Breast epithelium (tissue), 4 donors: ENCODE measurements at regions not wholly inside any gene's neighbourhood (a gene's known extent, or its start where the extent isn't known, plus 50 kb on each side); places are given as distances from the start of the nearest gene placed in this dataset.
"Not testable (repeated sequence)": the region's sequence is repeated elsewhere in the genome, so short reads cannot be mapped to it uniquely, and the experiment has no call there.

Experiments
- DNase-seq, 2 donors: peaks; one replicate each; pipeline ENCODE4 v3.0.0-alpha.2; 2019; ENCODE audit warnings: low spot score in 2 of 2
- H3K27ac ChIP-seq, 2 donors: fragments of 200-600 bp; sonication (generic) in 1 of 2; one replicate each; pipeline ENCODE4 v1.5.1; 2016 to 2019; ENCODE audit warnings: mild to moderate bottlenecking in 1 of 2
- H3K27me3 ChIP-seq, 2 donors: fragments of 200-600 bp; sonication (generic) in 1 of 2; one replicate each; pipeline versions ENCODE4 v1.5.1 to v1.6.0; 2017 to 2019; ENCODE audit warnings: control low read depth in 1 of 2, mild to moderate bottlenecking in 1 of 2
- H3K36me3 ChIP-seq: fragments of 200-600 bp; one replicate; pipeline ENCODE4 v1.5.1; 2019
- H3K4me1 ChIP-seq, 2 donors: fragments of 200-600 bp; sonication (generic); one replicate each; pipeline ENCODE4 v1.5.1; 2016 to 2019; ENCODE audit warnings: control low read depth in 1 of 2
- H3K4me3 ChIP-seq, 3 donors: fragments of 200-600 bp; sonication (generic); 1 replicate in 2 of 3; 2 replicates in 1 of 3; pipeline ENCODE4 v1.5.1; 2016 to 2019; ENCODE audit warnings: mild to moderate bottlenecking in 3 of 3, moderate library complexity in 2 of 3
- H3K9me3 ChIP-seq, 2 donors: fragments of 200-600 bp; sonication (generic) in 1 of 2; one replicate each; pipeline ENCODE4 v1.5.1; 2016 to 2019; ENCODE audit warnings: control low read depth in 1 of 2
- CTCF ChIP-seq, 3 donors: fragments of 450-650 bp; IDR thresholded peaks; one replicate each; pipeline ENCODE4 v1.5.1; 2016 to 2017; ENCODE audit warnings: antibody characterized with exemption in 3 of 3, mild to moderate bottlenecking in 3 of 3, moderate library complexity in 3 of 3
- POLR2A ChIP-seq: fragments of 450-650 bp; IDR thresholded peaks from one replicate; pipeline ENCODE4 v1.6.1; 2016; ENCODE audit warnings: antibody characterized with exemption, mild to moderate bottlenecking, moderate library complexity
- POLR2AphosphoS5 ChIP-seq, 3 donors: sonication (generic); formaldehyde crosslinking; IDR thresholded peaks; one replicate each; pipeline ENCODE4 v1.6.1; 2017; ENCODE audit warnings: antibody characterized with exemption in 3 of 3
- intact Hi-C: fragments of 100-400 bp; cut with DNase I; formaldehyde crosslinking; loops from one replicate; pipeline ENCODE4 v1.15.1; 2023; ENCODE audit warnings: low total_unique reads

- Histone ChIP-seq H3K27me3 (no peaks in the 10 kb centered on the region), H3K36me3 (no peaks in the 10 kb centered on the region), H3K4me1 (no peaks in the 10 kb centered on the region), H3K9me3 (peaks cover 9 to 12% of the 10 kb centered on the region in 2 donors), H3K27ac (no peak overlapping the region), H3K4me3 (no peak overlapping the region)
- DNase-seq: no peak
- TF ChIP-seq CTCF (IDR thresholded peaks at IDR 0.05) (no peak), POLR2A (no peak), POLR2AphosphoS5 (IDR thresholded peaks at IDR 0.05) (no peak)
- intact Hi-C loops: no loop called here
Observed at GRCh38 chr7:16369855-16370254, 51.5 kb downstream of the CRPPA start.

- H3K27ac ChIP-seq, H3K36me3 ChIP-seq, DNase-seq, H3K4me3 ChIP-seq, H3K27me3 ChIP-seq, H3K4me1 ChIP-seq, intact Hi-C loops: not testable (repeated sequence)
- H3K9me3 ChIP-seq: peaks cover 9 to 12% of the 10 kb centered on the region in 2 donors
Observed at GRCh38 chr7:16369309-16369708, 52.0 kb downstream of the CRPPA start.

- TF ChIP-seq POLR2AphosphoS5 (IDR thresholded peaks at IDR 0.05) (no peak), POLR2A (no peak), CTCF (IDR thresholded peaks at IDR 0.05) (no peak)
- Histone ChIP-seq H3K27ac (no peak overlapping the region), H3K36me3 (no peaks in the 10 kb centered on the region), H3K27me3 (no peaks in the 10 kb centered on the region), H3K4me3 (no peak overlapping the region), H3K9me3 (peaks cover 9 to 12% of the 10 kb centered on the region in 2 donors), H3K4me1 (no peaks in the 10 kb centered on the region)
- DNase-seq: no peak
- intact Hi-C loops: no loop called here
Observed at GRCh38 chr7:16368885-16369284, 52.5 kb downstream of the CRPPA start.

GRCh38 chr7:16367115-16367514, 54.2 kb downstream of the CRPPA start:
- no peak for TF ChIP-seq POLR2A
- no peak for TF ChIP-seq POLR2AphosphoS5 (IDR thresholded peaks at IDR 0.05)
- no peak for TF ChIP-seq CTCF (IDR thresholded peaks at IDR 0.05)
- DNase-seq: no peak
- Histone ChIP-seq H3K27ac (no peak overlapping the region), H3K4me3 (no peak overlapping the region), H3K4me1 (no peaks in the 10 kb centered on the region), H3K27me3 (no peaks in the 10 kb centered on the region), H3K9me3 (peaks cover 3 to 12% of the 10 kb centered on the region in 2 donors), H3K36me3 (no peaks in the 10 kb centered on the region)
- intact Hi-C loops: no loop called here

- no peak overlapping the region for H3K4me3 ChIP-seq
- H3K9me3 ChIP-seq: peaks cover 0 to 12% of the 10 kb centered on the region in 2 donors
- no peak overlapping the region for H3K27ac ChIP-seq
- no peak for DNase-seq
- H3K4me1 ChIP-seq: no peaks in the 10 kb centered on the region
- no peaks in the 10 kb centered on the region for H3K27me3 ChIP-seq
- TF ChIP-seq POLR2AphosphoS5 (IDR thresholded peaks at IDR 0.05): no peak
- no peak for TF ChIP-seq POLR2A
- no peak for TF ChIP-seq CTCF (IDR thresholded peaks at IDR 0.05)
- intact Hi-C loops: no loop called here
- H3K36me3 ChIP-seq: no peaks in the 10 kb centered on the region
Observed at GRCh38 chr7:16365952-16366351, 55.4 kb downstream of the CRPPA start.

GRCh38 chr7:16365177-16365576, 56.2 kb downstream of the CRPPA start:
- DNase-seq: no peak
- Histone ChIP-seq H3K27ac (no peak overlapping the region), H3K4me1 (no peaks in the 10 kb centered on the region), H3K27me3 (no peaks in the 10 kb centered on the region), H3K4me3 (no peak overlapping the region), H3K9me3 (peaks cover 0 to 5% of the 10 kb centered on the region in 2 donors), H3K36me3 (no peaks in the 10 kb centered on the region)
- intact Hi-C loops: no loop called here
- TF ChIP-seq POLR2A: no peak
- no peak for TF ChIP-seq CTCF (IDR thresholded peaks at IDR 0.05)
- TF ChIP-seq POLR2AphosphoS5 (IDR thresholded peaks at IDR 0.05): no peak
